CD4-positive, CD25-positive, alpha-beta regulatory T cell (primary cell): ENCODE measurements at regions not wholly inside any gene's neighbourhood (a gene's known extent, or its start where the extent isn't known, plus 50 kb on each side); places are given as distances from the start of the nearest gene placed in this dataset.
"Not testable (repeated sequence)": the region's sequence is repeated elsewhere in the genome, so short reads cannot be mapped to it uniquely, and the experiment has no call there.

Source experiments
- ATAC-seq, 2 donors: fragments of 150-1000 bp; cut with Tn5 transposase; one replicate each; pipeline ENCODE4 v1.10.0; 2021; ENCODE audit warnings: low read depth in 2 of 2, moderate number of reproducible peaks in 2 of 2, moderate library complexity in 1 of 2
- DNase-seq, 3 donors: peaks; one replicate each; pipeline versions ENCODE4 v3.0.0 to v3.0.0-alpha.2; 2012 to 2022; ENCODE audit warnings: mixed read lengths in 1 of 3
- H3K27ac ChIP-seq: one replicate; pipeline ENCODE4 v1.7.0; 2013; ENCODE audit warnings: mild to moderate bottlenecking, low read length; ENCODE audit not compliant: insufficient read depth, poor library complexity, severe bottlenecking
- H3K27me3 ChIP-seq: one replicate; pipeline ENCODE4 v1.7.0; 2013; ENCODE audit warnings: low read length; ENCODE audit not compliant: control insufficient read depth, insufficient read depth
- H3K36me3 ChIP-seq: one replicate; pipeline ENCODE4 v1.7.0; 2013; ENCODE audit warnings: mild to moderate bottlenecking, low read length, moderate library complexity; ENCODE audit not compliant: control insufficient read depth, insufficient read depth
- H3K4me1 ChIP-seq: 2 replicates; pipeline ENCODE4 v1.7.0; 2013; ENCODE audit warnings: mild to moderate bottlenecking, low read length; ENCODE audit not compliant: insufficient read depth, control insufficient read depth, poor library complexity, severe bottlenecking
- H3K4me3 ChIP-seq: one replicate; pipeline ENCODE4 v1.7.0; 2013; ENCODE audit warnings: low read depth, mild to moderate bottlenecking, low read length, moderate library complexity
- H3K9me3 ChIP-seq, 2 experiments: 1 replicate in 1 of 2; 2 replicates in 1 of 2; pipeline ENCODE4 v1.7.0; 2013; ENCODE audit warnings: low read length in 2 of 2, mild to moderate bottlenecking in 1 of 2, moderate library complexity in 1 of 2; ENCODE audit not compliant: control insufficient read depth in 2 of 2
- H3K27ac Mint-ChIP-seq, 3 donors: one replicate each; pipeline ENCODE4 v1.8.0; 2020 to 2022; ENCODE audit warnings: mild to moderate bottlenecking in 3 of 3, mixed read lengths in 3 of 3, moderate library complexity in 2 of 3
- H3K27me3 Mint-ChIP-seq: one replicate; pipeline ENCODE4 v1.8.0; 2022; ENCODE audit warnings: mild to moderate bottlenecking, mixed read lengths
- H3K36me3 Mint-ChIP-seq: one replicate; pipeline ENCODE4 v1.8.0; 2020; ENCODE audit warnings: mixed read lengths
- H3K4me1 Mint-ChIP-seq, 4 donors: one replicate each; pipeline ENCODE4 v1.8.0; 2020 to 2022; ENCODE audit warnings: mixed read lengths in 4 of 4, mild to moderate bottlenecking in 1 of 4
- H3K4me3 Mint-ChIP-seq, 4 donors: one replicate each; pipeline ENCODE4 v1.8.0; 2020 to 2022; ENCODE audit warnings: mild to moderate bottlenecking in 4 of 4, mixed read lengths in 4 of 4, moderate library complexity in 3 of 4
- H3K9me3 Mint-ChIP-seq, 7 donors: one replicate each; pipeline ENCODE4 v1.8.0; 2020 to 2022; ENCODE audit warnings: mixed read lengths in 7 of 7, mild to moderate bottlenecking in 3 of 7, moderate library complexity in 2 of 7

- H3K9me3 ChIP-seq: no peaks in the 10 kb centered on the region
- no peaks in the 10 kb centered on the region for H3K27me3 ChIP-seq
- no peak for ATAC-seq
- peaks cover 0 to 1% (median 0%) of the 10 kb centered on the region in 7 donors for H3K9me3 Mint-ChIP-seq
- H3K4me1 Mint-ChIP-seq: no peaks in the 10 kb centered on the region
- DNase-seq: no peak
- H3K4me1 ChIP-seq: no peaks in the 10 kb centered on the region
- H3K27ac ChIP-seq: no peak overlapping the region
- no peak overlapping the region for H3K4me3 Mint-ChIP-seq
- no peak overlapping the region for H3K27ac Mint-ChIP-seq
- H3K36me3 Mint-ChIP-seq: no peaks in the 10 kb centered on the region
- H3K27me3 Mint-ChIP-seq: no peaks in the 10 kb centered on the region
- H3K36me3 ChIP-seq: no peaks in the 10 kb centered on the region
- no peak overlapping the region for H3K4me3 ChIP-seq
Observed at GRCh38 chr16:88128556-88128955, 177.3 kb downstream of the BANP start.

DNA sequence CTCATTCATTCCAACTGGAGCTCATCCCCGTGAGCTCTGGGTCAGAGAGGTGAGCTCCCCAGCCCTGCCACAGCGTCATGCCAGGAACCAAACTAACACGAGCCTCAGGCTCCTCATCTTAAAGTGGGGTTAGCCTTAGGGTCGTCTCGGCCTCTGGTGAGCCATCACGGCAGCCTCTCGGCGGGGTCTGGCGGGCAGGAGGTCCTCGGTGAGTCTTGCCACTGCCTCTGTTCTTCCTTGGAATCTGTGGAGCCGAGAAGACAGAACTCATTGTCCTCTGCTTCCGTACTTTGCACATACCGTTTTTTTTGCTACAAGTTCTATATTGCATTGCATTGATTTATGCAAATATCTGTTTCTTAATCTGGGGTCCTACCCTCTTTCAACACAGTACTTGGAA is 177.9 kb downstream of the BANP start:
- not testable (repeated sequence) for DNase-seq, H3K4me3 Mint-ChIP-seq, H3K36me3 Mint-ChIP-seq, H3K36me3 ChIP-seq, H3K4me1 ChIP-seq, H3K27ac ChIP-seq, H3K4me3 ChIP-seq, H3K4me1 Mint-ChIP-seq, H3K27me3 Mint-ChIP-seq, H3K27ac Mint-ChIP-seq, H3K9me3 ChIP-seq, H3K9me3 Mint-ChIP-seq, ATAC-seq, H3K27me3 ChIP-seq

DNA sequence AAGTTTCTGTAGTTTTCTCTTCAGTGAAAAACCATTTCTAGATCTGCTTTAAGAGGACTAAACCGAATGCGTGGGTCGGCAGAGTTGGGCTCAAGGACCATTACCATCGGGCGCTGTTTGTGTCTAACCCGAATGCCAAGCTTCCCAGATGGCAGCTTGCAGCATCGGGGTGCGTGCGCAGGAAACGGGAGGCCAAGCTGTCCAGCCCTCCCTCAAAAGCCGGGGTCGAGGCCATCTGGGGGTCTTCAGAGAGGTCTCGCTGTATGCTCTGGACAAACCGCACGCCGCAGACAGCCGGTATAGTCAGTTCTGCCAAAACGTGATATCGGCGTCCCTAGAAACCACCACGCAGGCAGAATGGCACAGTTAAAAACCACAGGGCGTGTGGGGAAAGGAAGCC is 178.8 kb downstream of the BANP start:
- Histone ChIP-seq H3K27ac (no peak overlapping the region), H3K4me3 (no peak overlapping the region), H3K9me3 (no peaks in the 10 kb centered on the region), H3K27me3 (no peaks in the 10 kb centered on the region), H3K4me1 (no peaks in the 10 kb centered on the region), H3K36me3 (no peaks in the 10 kb centered on the region)
- Mint-ChIP-seq H3K36me3 (no peaks in the 10 kb centered on the region), H3K27me3 (no peaks in the 10 kb centered on the region), H3K9me3 (peaks cover 0 to 1% (median 0%) of the 10 kb centered on the region in 7 donors), H3K27ac (no peak overlapping the region), H3K4me3 (no peak overlapping the region), H3K4me1 (no peaks in the 10 kb centered on the region)
- DNase-seq (no peak), ATAC-seq (no peak)

GRCh38 chr16:88130681-88131080 is 179.4 kb downstream of the BANP start:
- no peak for ATAC-seq
- Histone ChIP-seq H3K27ac (no peak overlapping the region), H3K27me3 (no peaks in the 10 kb centered on the region), H3K9me3 (no peaks in the 10 kb centered on the region), H3K36me3 (no peaks in the 10 kb centered on the region), H3K4me3 (no peak overlapping the region), H3K4me1 (no peaks in the 10 kb centered on the region)
- Mint-ChIP-seq H3K4me1 (no peaks in the 10 kb centered on the region), H3K4me3 (no peak overlapping the region), H3K36me3 (no peaks in the 10 kb centered on the region), H3K9me3 (peaks cover 0 to 1% (median 0%) of the 10 kb centered on the region in 7 donors), H3K27me3 (no peaks in the 10 kb centered on the region), H3K27ac (no peak overlapping the region)
- DNase-seq: no peak

DNA sequence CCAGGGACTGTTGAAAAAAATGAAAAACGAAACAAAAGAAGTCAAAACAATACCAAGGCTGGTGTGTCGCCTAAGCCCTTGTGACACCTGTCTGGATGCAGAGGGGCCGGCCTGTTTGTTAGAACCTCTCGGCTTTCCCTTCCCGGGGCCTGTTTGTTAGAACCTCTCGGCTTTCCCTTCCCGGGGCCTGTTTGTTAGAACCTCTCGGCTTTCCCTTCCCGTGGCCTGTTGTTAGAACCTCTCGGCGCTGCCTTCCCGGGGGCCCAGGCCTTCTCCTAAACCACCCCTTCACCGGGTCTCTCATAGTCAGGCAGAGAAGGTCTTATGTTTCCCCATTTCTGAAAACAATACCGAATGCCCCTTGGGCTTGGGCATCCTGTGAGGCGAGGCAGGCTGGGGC is 180.0 kb downstream of the BANP start:
- Histone ChIP-seq H3K4me1 (no peaks in the 10 kb centered on the region), H3K27me3 (no peaks in the 10 kb centered on the region), H3K27ac (no peak overlapping the region), H3K9me3 (no peaks in the 10 kb centered on the region), H3K4me3 (no peak overlapping the region), H3K36me3 (no peaks in the 10 kb centered on the region)
- Mint-ChIP-seq H3K4me3 (no peak overlapping the region), H3K36me3 (no peaks in the 10 kb centered on the region), H3K4me1 (no peaks in the 10 kb centered on the region), H3K27ac (no peak overlapping the region), H3K9me3 (peaks cover 0 to 1% (median 0%) of the 10 kb centered on the region in 7 donors), H3K27me3 (no peaks in the 10 kb centered on the region)
- DNase-seq (no peak), ATAC-seq (no peak)

GRCh38 chr16:88131966-88132365 is 180.7 kb downstream of the BANP start:
- DNase-seq: no peak
- H3K27ac ChIP-seq: no peak overlapping the region
- no peaks in the 10 kb centered on the region for H3K27me3 Mint-ChIP-seq

GRCh38 chr16:88132836-88133506 is 181.7 kb downstream of the BANP start:
- no peak for ATAC-seq
- no peaks in the 10 kb centered on the region for H3K27me3 Mint-ChIP-seq
- Histone ChIP-seq H3K36me3 (no peaks in the 10 kb centered on the region), H3K9me3 (no peaks in the 10 kb centered on the region), H3K4me3 (no peak overlapping the region), H3K4me1 (no peaks in the 10 kb centered on the region), H3K27ac (no peak overlapping the region), H3K27me3 (no peaks in the 10 kb centered on the region)
- no peaks in the 10 kb centered on the region for H3K4me1 Mint-ChIP-seq
- no peak for DNase-seq
- H3K4me3 Mint-ChIP-seq: no peak overlapping the region
- H3K27ac Mint-ChIP-seq: no peak overlapping the region
- no peaks in the 10 kb centered on the region for H3K36me3 Mint-ChIP-seq
- peaks cover 0 to 4% (median 1%) of the 10 kb centered on the region in 7 donors for H3K9me3 Mint-ChIP-seq

More at GRCh38 chr16:88131966-88132365, 180.7 kb downstream of the BANP start:
- no peaks in the 10 kb centered on the region for H3K27me3 ChIP-seq
- no peak for ATAC-seq
- H3K4me3 ChIP-seq: no peak overlapping the region
- Mint-ChIP-seq H3K27ac (no peak overlapping the region), H3K4me3 (no peak overlapping the region), H3K4me1 (no peaks in the 10 kb centered on the region), H3K36me3 (no peaks in the 10 kb centered on the region), H3K9me3 (peaks cover 0 to 1% (median 0%) of the 10 kb centered on the region in 7 donors)
- H3K9me3 ChIP-seq: no peaks in the 10 kb centered on the region
- H3K4me1 ChIP-seq: no peaks in the 10 kb centered on the region
- H3K36me3 ChIP-seq: no peaks in the 10 kb centered on the region

- Mint-ChIP-seq H3K27me3 (no peaks in the 10 kb centered on the region), H3K27ac (no peak overlapping the region), H3K4me3 (no peak overlapping the region), H3K4me1 (no peaks in the 10 kb centered on the region), H3K36me3 (no peaks in the 10 kb centered on the region), H3K9me3 (peaks cover 0 to 8% (median 3%) of the 10 kb centered on the region in 7 donors)
- Histone ChIP-seq H3K27ac (no peak overlapping the region), H3K4me3 (no peak overlapping the region), H3K36me3 (no peaks in the 10 kb centered on the region), H3K4me1 (no peaks in the 10 kb centered on the region), H3K9me3 (no peaks in the 10 kb centered on the region), H3K27me3 (no peaks in the 10 kb centered on the region)
- ATAC-seq: no peak
- DNase-seq: no peak
Observed at GRCh38 chr16:88133507-88133843, 182.2 kb downstream of the BANP start.
